ENCODE measurements at regions not wholly inside any gene's neighbourhood (a gene's known extent, or its start where the extent isn't known, plus 50 kb on each side); places are given as distances from the start of the nearest gene placed in this dataset.
"Not testable (repeated sequence)": the region's sequence is repeated elsewhere in the genome, so short reads cannot be mapped to it uniquely, and the experiment has no call there.

DNA sequence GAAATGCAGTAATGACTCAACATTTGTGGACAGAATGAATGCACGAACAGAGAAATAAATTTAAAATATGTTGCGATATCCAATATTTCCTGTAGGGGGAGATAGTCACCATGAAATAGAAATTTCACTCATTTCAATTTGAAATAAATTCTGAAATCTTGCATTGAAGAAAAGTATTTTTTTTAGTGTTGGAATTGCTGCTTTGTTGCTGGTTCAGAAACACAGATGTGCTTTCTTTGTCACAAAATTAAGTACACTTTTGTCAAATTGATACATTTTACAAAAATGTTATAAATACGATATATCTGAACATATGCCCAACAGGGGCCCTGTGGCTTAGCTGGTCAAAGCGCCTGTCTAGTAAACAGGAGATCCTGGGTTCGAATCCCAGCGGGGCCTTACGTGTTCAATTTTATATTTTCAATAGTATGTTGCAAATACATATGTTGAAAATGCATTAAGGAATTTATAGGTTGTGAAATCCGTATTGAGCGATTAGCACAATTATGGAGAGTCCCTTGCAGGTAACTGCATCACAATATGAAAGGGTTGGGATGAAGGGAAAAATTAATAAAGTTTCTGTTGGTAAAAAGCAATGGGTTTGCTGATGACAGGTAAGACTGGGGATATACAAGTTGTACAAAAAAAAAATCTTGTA lies 85.4 kb upstream of the PRSS16 start:
- no peaks in the 10 kb centered on the region for H3K9me3 ChIP-seq
- H3K36me3 ChIP-seq = no peaks in the 10 kb centered on the region
- TF ChIP-seq, protein P1, sequence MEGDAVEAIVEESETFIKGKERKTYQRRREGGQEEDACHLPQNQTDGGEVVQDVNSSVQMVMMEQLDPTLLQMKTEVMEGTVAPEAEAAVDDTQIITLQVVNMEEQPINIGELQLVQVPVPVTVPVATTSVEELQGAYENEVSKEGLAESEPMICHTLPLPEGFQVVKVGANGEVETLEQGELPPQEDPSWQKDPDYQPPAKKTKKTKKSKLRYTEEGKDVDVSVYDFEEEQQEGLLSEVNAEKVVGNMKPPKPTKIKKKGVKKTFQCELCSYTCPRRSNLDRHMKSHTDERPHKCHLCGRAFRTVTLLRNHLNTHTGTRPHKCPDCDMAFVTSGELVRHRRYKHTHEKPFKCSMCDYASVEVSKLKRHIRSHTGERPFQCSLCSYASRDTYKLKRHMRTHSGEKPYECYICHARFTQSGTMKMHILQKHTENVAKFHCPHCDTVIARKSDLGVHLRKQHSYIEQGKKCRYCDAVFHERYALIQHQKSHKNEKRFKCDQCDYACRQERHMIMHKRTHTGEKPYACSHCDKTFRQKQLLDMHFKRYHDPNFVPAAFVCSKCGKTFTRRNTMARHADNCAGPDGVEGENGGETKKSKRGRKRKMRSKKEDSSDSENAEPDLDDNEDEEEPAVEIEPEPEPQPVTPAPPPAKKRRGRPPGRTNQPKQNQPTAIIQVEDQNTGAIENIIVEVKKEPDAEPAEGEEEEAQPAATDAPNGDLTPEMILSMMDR (IDR thresholded peaks at IDR 0.05) = peak; percentile 69 to 84 (median 82)
- TF ChIP-seq POLR2A (IDR thresholded peaks at IDR 0.05) = no peak
- H3K27me3 ChIP-seq = no peaks in the 10 kb centered on the region
- peaks cover 3 to 12% (median 7%) of the 10 kb centered on the region in 4 donors for H3K4me1 ChIP-seq
- no peak overlapping the region for H3K4me3 ChIP-seq
- DNase-seq = no peak
- in situ Hi-C loops (cut with MboI; ENCODE audit: low pct_ligation_motif_present in 1 of 4, low pct_unique_long_range_greater_than_20kb in 1 of 4, low sequenced_read_pairs in 3 of 4) (loop anchor here in 2 of 4 donors (25.0 kb wide), 3 partner anchors 350 to 1175 kb away; partner anchors contain the start of genes ZKSCAN3 (in 1 of the 2) and ZSCAN31 (in 1 of the 2)), intact Hi-C loops (cut with DNase I; ENCODE audit: low total_unique reads) (no loop called here)
- H3K27ac ChIP-seq = no peak overlapping the region
- WGBS, 2 donors (ENCODE audit: low coverage in 1 of 2) = 19 to 23% methylated on average over 9 of the region's 9 CpGs

DNA sequence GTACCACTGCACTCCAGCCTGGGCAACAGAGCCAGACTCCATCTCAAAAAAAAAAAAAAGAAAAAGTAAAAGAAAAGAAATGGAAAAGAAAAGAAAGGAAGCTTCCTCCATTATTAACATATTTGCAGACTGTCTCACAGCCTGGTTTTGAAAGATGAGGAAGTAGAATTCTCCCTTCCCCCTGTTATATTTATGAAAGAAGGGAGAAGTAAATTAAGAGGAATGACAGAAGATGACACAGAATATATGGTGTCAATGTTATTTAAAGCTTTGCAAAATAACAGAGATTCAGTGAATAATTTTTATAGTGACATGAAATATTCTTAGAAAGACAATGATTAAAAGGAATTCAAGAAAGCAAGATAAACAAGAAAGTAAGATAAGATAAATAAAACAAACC lies 83.7 kb upstream of the PRSS16 start:
- TF ChIP-seq POLR2AphosphoS5 (IDR thresholded peaks at IDR 0.05) (no peak), EP300 (IDR thresholded peaks at IDR 0.05; ENCODE audit: low read depth) (no peak), POLR2A (IDR thresholded peaks at IDR 0.05) (no peak)
- TF ChIP-seq, protein P1 (IDR thresholded peaks at IDR 0.05) = no peak
- H3K9me3 ChIP-seq = no peaks in the 10 kb centered on the region
- H3K27me3 ChIP-seq = no peaks in the 10 kb centered on the region
- intact Hi-C loops (cut with DNase I; ENCODE audit: low total_unique reads) (no loop called here), in situ Hi-C loops (cut with MboI; ENCODE audit: low pct_ligation_motif_present in 1 of 4, low pct_unique_long_range_greater_than_20kb in 1 of 4, low sequenced_read_pairs in 3 of 4) (loop anchor here in 2 of 4 donors (25.0 kb wide), 3 partner anchors 348 to 1173 kb away; partner anchors contain the start of genes ZKSCAN3 (in 1 of the 2) and ZSCAN31 (in 1 of the 2))
- H3K27ac ChIP-seq = no peak overlapping the region
- H3K4me3 ChIP-seq = no peak overlapping the region
- H3K36me3 ChIP-seq = no peaks in the 10 kb centered on the region
- H3K4me1 ChIP-seq = no peaks in the 10 kb centered on the region
- no peak for DNase-seq

DNA sequence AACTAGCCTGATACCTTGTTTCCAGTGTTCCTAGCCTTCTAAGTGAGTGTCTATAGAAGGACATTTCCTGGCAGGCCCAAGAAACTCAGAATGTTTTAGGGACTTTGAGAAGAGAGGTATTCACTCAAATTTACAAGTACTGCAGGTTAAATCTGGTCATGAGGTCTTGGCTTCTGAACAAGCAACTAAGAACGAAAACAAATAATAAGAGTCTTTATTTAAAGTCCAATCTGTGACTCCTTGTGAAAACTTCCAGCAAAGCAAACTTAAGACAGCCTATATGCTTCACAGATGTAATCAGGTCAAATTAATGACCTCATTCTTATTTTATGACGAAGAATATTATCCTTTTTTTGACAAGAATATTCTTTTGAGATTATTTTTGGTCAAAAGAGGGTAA lies 79.4 kb upstream of the PRSS16 start:
- H3K9me3 ChIP-seq = no peaks in the 10 kb centered on the region
- in situ Hi-C loops (cut with MboI; ENCODE audit: low pct_ligation_motif_present in 1 of 4, low pct_unique_long_range_greater_than_20kb in 1 of 4, low sequenced_read_pairs in 3 of 4) (loop anchor here in 2 of 4 donors (25.0 kb wide), 3 partner anchors 344 to 1169 kb away; partner anchors contain the start of genes ZKSCAN3 (in 1 of the 2) and ZSCAN31 (in 1 of the 2)), intact Hi-C loops (cut with DNase I; ENCODE audit: low total_unique reads) (loop anchor here (5.0 kb wide), 1 partner anchor 629 kb away; no protein-coding TSS in a partner anchor)
- H3K36me3 ChIP-seq = no peaks in the 10 kb centered on the region
- H3K27ac ChIP-seq = no peak overlapping the region
- H3K27me3 ChIP-seq = no peaks in the 10 kb centered on the region
- no peak for TF ChIP-seq POLR2A (IDR thresholded peaks at IDR 0.05)
- no peak for TF ChIP-seq POLR2AphosphoS5 (IDR thresholded peaks at IDR 0.05)
- H3K4me3 ChIP-seq = no peak overlapping the region
- no peaks in the 10 kb centered on the region for H3K4me1 ChIP-seq
- no peak for DNase-seq
- 61 to 76% methylated on average over 2 of the region's 2 CpGs for WGBS, 2 donors (ENCODE audit: low coverage in 1 of 2)

DNA sequence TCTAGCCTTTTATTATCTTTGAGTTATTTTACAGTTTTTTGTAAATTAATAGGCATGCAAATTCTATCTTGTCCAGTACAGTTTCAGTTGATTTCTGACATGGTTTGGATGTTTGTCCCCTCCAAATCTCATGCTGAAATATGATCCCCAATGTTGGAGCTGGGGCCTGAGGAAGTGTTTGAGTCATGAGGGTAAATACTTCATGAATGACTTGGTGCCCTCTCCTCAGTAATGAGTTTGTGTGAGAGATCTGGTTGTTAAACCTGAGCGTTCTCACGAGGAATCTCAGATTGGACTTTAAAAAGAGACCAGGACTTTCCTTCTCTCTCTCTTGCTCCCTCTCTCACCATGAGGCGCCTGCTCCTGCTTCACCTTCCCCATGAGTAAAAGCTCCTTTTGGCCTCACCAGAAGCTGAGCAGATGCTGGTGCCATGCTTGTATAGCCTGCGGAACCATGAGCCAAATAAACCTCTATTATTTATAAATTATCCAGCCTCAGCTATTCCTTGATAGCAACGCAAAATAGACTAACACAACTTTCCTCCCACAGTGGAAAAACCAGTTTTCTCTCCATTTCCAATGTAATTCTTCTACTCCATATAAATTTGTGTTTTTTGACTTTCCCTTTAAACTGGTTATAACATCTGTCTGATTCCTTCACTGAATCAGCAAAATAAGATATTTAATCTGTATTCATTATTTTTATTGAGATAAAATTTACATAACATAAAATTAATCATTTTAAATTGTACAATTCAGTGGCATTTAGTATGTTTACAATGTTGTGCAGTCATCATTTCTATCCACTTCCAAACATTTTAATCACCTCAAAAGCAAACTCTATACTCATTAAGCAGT lies 78.7 kb upstream of the PRSS16 start:
- in situ Hi-C loops (cut with MboI; ENCODE audit: low pct_ligation_motif_present in 1 of 4, low pct_unique_long_range_greater_than_20kb in 1 of 4, low sequenced_read_pairs in 3 of 4) (loop anchor here in 2 of 4 donors (25.0 kb wide), 3 partner anchors 343 to 1168 kb away; partner anchors contain the start of genes ZKSCAN3 (in 1 of the 2) and ZSCAN31 (in 1 of the 2)), intact Hi-C loops (cut with DNase I; ENCODE audit: low total_unique reads) (loop anchor here (5.0 kb wide), 1 partner anchor 628 kb away; no protein-coding TSS in a partner anchor)
- H3K36me3 ChIP-seq = no peaks in the 10 kb centered on the region
- WGBS, 2 donors (ENCODE audit: low coverage in 1 of 2) = 66 to 79% methylated on average over 5 of the region's 5 CpGs
- TF ChIP-seq EP300 (IDR thresholded peaks at IDR 0.05; ENCODE audit: low read depth) (no peak), POLR2A (IDR thresholded peaks at IDR 0.05) (no peak), POLR2AphosphoS5 (IDR thresholded peaks at IDR 0.05) (no peak)
- TF ChIP-seq, protein P1 (IDR thresholded peaks at IDR 0.05) = no peak
- H3K4me3 ChIP-seq = no peak overlapping the region
- DNase-seq = no peak
- no peaks in the 10 kb centered on the region for H3K27me3 ChIP-seq
- no peaks in the 10 kb centered on the region for H3K9me3 ChIP-seq
- no peak overlapping the region for H3K27ac ChIP-seq
- no peaks in the 10 kb centered on the region for H3K4me1 ChIP-seq

DNA sequence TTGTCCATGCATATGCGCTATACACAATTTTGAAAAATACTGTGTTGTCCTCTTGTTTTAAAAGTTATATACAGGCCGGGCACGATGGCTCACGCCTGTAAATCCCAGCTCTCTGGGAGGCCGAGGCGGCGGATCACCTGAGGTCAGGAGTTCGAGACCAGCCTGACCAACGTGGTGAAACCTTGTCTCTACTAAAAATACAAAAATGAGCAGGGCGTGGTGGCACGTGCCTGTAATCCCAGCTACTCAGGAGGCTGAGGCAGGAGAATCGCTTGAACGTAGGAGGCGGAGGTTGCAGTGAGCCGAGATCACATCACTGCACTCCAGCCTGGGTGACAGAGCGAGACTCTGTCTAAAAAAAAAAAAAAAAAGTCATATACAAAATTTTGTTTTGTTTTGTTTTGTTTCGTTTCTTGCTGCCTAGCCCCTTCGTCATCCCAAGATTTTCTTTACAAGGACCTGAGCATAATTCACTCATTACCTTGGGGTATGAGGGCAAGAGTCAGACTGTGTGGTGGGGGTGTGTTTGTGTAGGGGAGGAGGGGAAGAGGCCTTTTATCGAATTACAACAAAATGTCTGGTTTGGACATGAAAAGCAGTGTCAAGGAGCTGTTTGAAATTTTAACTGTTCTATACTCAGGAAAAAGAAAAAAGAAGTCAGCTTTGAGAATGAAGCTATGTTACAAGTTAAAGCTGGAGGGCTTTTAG lies 74.8 kb upstream of the PRSS16 start:
- in situ Hi-C loops (cut with MboI; ENCODE audit: low pct_ligation_motif_present in 1 of 4, low pct_unique_long_range_greater_than_20kb in 1 of 4, low sequenced_read_pairs in 3 of 4) = loop anchor here (10.0 to 25.0 kb wide), 6 partner anchors 302 to 1165 kb away; partner anchors contain the start of genes ZKSCAN3 (in 1 of the 4), ZNF184 (in 1 of the 4) and ZSCAN31 (in 1 of the 4)
- H3K4me3 ChIP-seq; H3K27me3 ChIP-seq; DNase-seq; H3K9me3 ChIP-seq; H3K36me3 ChIP-seq; intact Hi-C loops (cut with DNase I; ENCODE audit: low total_unique reads); H3K27ac ChIP-seq: not testable (repeated sequence)
- 86 to 88% methylated on average over 18 to 19 of the region's 19 CpGs for WGBS, 2 donors (ENCODE audit: low coverage in 1 of 2)
- peaks cover 0 to 10% (median 3%) of the 10 kb centered on the region in 4 donors for H3K4me1 ChIP-seq

DNA sequence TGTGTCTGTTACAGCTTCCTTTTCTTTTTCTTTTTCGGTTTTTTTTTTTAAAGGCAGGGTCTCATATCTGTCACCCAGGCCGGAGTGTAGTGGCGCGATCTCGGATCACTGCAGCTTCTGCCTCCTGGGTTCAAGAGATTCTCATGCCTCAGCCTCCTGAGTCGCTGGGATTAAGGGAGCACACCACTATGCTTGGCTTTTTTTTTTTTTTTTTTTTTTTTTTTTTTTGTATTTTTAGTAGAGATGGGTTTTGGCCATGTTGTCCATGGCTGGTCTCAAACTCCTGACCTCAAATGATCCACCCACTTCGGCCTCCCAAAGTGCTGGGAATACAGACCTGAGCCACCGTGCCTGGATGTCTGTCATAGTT lies 74.3 kb upstream of the PRSS16 start:
- in situ Hi-C loops (cut with MboI; ENCODE audit: low pct_ligation_motif_present in 1 of 4, low pct_unique_long_range_greater_than_20kb in 1 of 4, low sequenced_read_pairs in 3 of 4) = loop anchor here (10.0 to 25.0 kb wide), 6 partner anchors 302 to 1164 kb away; partner anchors contain the start of genes ZKSCAN3 (in 1 of the 4), ZNF184 (in 1 of the 4) and ZSCAN31 (in 1 of the 4)
- H3K9me3 ChIP-seq; H3K4me3 ChIP-seq; H3K36me3 ChIP-seq; H3K27ac ChIP-seq; DNase-seq; H3K27me3 ChIP-seq; intact Hi-C loops (cut with DNase I; ENCODE audit: low total_unique reads): not testable (repeated sequence)
- 86 to 90% methylated on average over 7 to 8 of the region's 8 CpGs for WGBS, 2 donors (ENCODE audit: low coverage in 1 of 2)
- H3K4me1 ChIP-seq = peaks cover 0 to 11% (median 3%) of the 10 kb centered on the region in 4 donors

Data from transverse colon (tissue), 4 donors.